BLaER1 treated with 17β-estradiol and CSF1 and Interleukin-3, amounts not matched to agents 10 nM and 100 nM (cell line): ENCODE measurements at regions not wholly inside any gene's neighbourhood (a gene's known extent, or its start where the extent isn't known, plus 50 kb on each side); places are given as distances from the start of the nearest gene placed in this dataset.

Source experiments
- H3K27ac ChIP-seq, 11 experiments: shearing (Covaris generic); formaldehyde crosslinking; 2 replicates each; pipeline ENCODE4 v1.8.1; 2022
- H3K27me3 ChIP-seq, 11 experiments: shearing (Covaris generic); formaldehyde crosslinking; 2 replicates each; pipeline ENCODE4 v1.8.1; 2022
- H3K36me3 ChIP-seq, 11 experiments: shearing (Covaris generic); formaldehyde crosslinking; 2 replicates each; pipeline ENCODE4 v1.8.1; 2022
- H3K4me1 ChIP-seq, 10 experiments: shearing (Covaris generic); formaldehyde crosslinking; 2 replicates each; pipeline ENCODE4 v1.8.1; 2022
- H3K4me2 ChIP-seq, 11 experiments: shearing (Covaris generic); formaldehyde crosslinking; 2 replicates each; pipeline ENCODE4 v1.8.1; 2022
- H3K4me3 ChIP-seq, 10 experiments: shearing (Covaris generic); formaldehyde crosslinking; 2 replicates each; pipeline ENCODE4 v1.8.1; 2022
- H3K9ac ChIP-seq, 11 experiments: shearing (Covaris generic); formaldehyde crosslinking; 2 replicates each; pipeline ENCODE4 v1.8.1; 2022
- H3K9me3 ChIP-seq, 11 experiments: shearing (Covaris generic); formaldehyde crosslinking; replicated peaks in 1 of 11; 2 replicates each; pipeline ENCODE4 v1.8.1; 2022
- H4K20me1 ChIP-seq, 11 experiments: shearing (Covaris generic); formaldehyde crosslinking; 2 replicates each; pipeline ENCODE4 v1.8.1; 2022
- Cebpa-rat ChIP-seq, 11 experiments: shearing (Covaris generic); IDR thresholded peaks; 2 replicates each; pipeline ENCODE4 v1.8.1; 2022

GRCh38 chr11:86155200-86155844 lies 86.4 kb upstream of the PICALM start:
- Histone ChIP-seq H3K9me3 (no peaks in the 10 kb centered on the region), H3K4me3 (no peak overlapping the region), H3K36me3 (no peaks in the 10 kb centered on the region), H3K4me2 (peak overlapping the region in 2 of 11 experiments; percentile 84 to 88; a peak in 2 of 22 replicates), H3K4me1 (peaks cover 24 to 82% (median 49%) of the 10 kb centered on the region in 10 experiments), H4K20me1 (no peaks in the 10 kb centered on the region), H3K27ac (no peak overlapping the region), H3K27me3 (no peaks in the 10 kb centered on the region), H3K9ac (no peak overlapping the region)
- no peak for TF ChIP-seq Cebpa-rat (IDR thresholded peaks at IDR 0.05)

- no peaks in the 10 kb centered on the region for H3K9me3 ChIP-seq
- TF ChIP-seq Cebpa-rat (IDR thresholded peaks at IDR 0.05): no peak
- H3K27ac ChIP-seq: no peak overlapping the region
- H3K4me2 ChIP-seq: no peak overlapping the region
- H3K9ac ChIP-seq: no peak overlapping the region
- H3K4me3 ChIP-seq: no peak overlapping the region
- no peaks in the 10 kb centered on the region for H3K27me3 ChIP-seq
- no peaks in the 10 kb centered on the region for H4K20me1 ChIP-seq
- no peaks in the 10 kb centered on the region for H3K36me3 ChIP-seq
- H3K4me1 ChIP-seq: peaks cover 15 to 67% (median 40%) of the 10 kb centered on the region in 10 experiments
These were observed 84.6 kb upstream of the PICALM start for GRCh38 chr11:86153439-86153838.

DNA sequence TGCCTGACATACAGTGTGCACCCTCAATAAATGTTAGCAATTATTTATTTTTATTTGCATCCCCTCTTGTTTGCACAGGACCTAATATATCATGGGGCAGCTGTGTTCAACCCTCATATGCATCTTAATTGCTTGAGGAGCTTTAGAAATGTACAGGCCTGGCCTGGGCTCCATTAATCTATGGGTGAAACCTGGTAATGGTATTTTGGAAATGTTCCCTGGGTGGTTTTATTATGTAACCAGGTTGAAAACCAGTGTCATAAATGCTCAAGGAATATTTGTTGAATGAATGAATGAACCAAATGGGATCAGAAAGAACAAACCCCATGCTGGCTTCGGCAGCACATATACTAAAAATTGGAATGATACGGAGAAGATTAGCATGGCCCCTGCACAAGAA lies 84.0 kb upstream of the PICALM start:
- Histone ChIP-seq H3K27ac (no peak overlapping the region), H3K4me1 (peaks cover 15 to 62% (median 40%) of the 10 kb centered on the region in 10 experiments), H3K36me3 (no peaks in the 10 kb centered on the region), H3K27me3 (no peaks in the 10 kb centered on the region), H3K9me3 (no peaks in the 10 kb centered on the region), H3K4me2 (peak overlapping the region in 6 of 11 experiments; percentile 64 to 86 (median 80); a peak in 11 of 22 replicates), H3K4me3 (no peak overlapping the region), H4K20me1 (no peaks in the 10 kb centered on the region), H3K9ac (no peak overlapping the region)
- TF ChIP-seq Cebpa-rat (IDR thresholded peaks at IDR 0.05): no peak

- H3K9me3 ChIP-seq: no peaks in the 10 kb centered on the region
- peak overlapping the region in 9 of 11 experiments; percentile 1 to 65 (median 56); a peak in 15 of 22 replicates for H3K27ac ChIP-seq
- H3K9ac ChIP-seq: peak overlapping the region in 6 of 11 experiments; percentile 0 to 53 (median 28); a peak in 9 of 22 replicates
- H3K36me3 ChIP-seq: no peaks in the 10 kb centered on the region
- H3K27me3 ChIP-seq: no peaks in the 10 kb centered on the region
- peaks cover 15 to 55% (median 39%) of the 10 kb centered on the region in 10 experiments for H3K4me1 ChIP-seq
- H3K4me2 ChIP-seq: peak overlapping the region; percentile 47 to 86 (median 76)
- peak overlapping the region in 2 of 10 experiments; percentile 10 to 29; a peak in 1 of 20 replicates for H3K4me3 ChIP-seq
- no peak for TF ChIP-seq Cebpa-rat (IDR thresholded peaks at IDR 0.05)
- no peaks in the 10 kb centered on the region for H4K20me1 ChIP-seq
These were observed 83.3 kb upstream of the PICALM start for GRCh38 chr11:86152006-86152862.

GRCh38 chr11:86151174-86152005 lies 82.5 kb upstream of the PICALM start:
- Histone ChIP-seq H4K20me1 (no peaks in the 10 kb centered on the region), H3K27ac (peak overlapping the region in 9 of 11 experiments; percentile 1 to 65 (median 56); a peak in 16 of 22 replicates), H3K4me3 (peak overlapping the region in 2 of 10 experiments; percentile 10 to 29; a peak in 1 of 20 replicates), H3K4me1 (peaks cover 15 to 52% (median 31%) of the 10 kb centered on the region in 10 experiments), H3K36me3 (no peaks in the 10 kb centered on the region), H3K9me3 (no peaks in the 10 kb centered on the region), H3K27me3 (no peaks in the 10 kb centered on the region), H3K9ac (peak overlapping the region in 6 of 11 experiments; percentile 0 to 53 (median 28); a peak in 10 of 22 replicates), H3K4me2 (peak overlapping the region; percentile 47 to 86 (median 76))
- TF ChIP-seq Cebpa-rat (IDR thresholded peaks at IDR 0.05): no peak

DNA sequence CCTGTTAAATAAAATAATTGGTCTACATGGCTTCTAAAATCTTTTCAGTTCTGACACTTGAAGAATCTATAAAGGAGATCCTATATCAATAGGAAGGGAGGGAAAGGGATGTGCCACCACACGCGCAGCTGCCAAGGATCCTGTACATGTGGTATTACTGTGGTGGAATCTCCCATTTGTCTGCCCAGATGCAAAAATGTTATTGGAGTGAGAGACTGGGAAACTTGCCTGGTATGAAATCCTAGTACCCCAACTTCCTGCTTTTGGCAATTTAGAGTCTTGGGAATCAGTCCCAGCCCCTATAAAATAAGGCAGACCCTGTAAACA lies 81.9 kb upstream of the PICALM start:
- TF ChIP-seq Cebpa-rat (IDR thresholded peaks at IDR 0.05): no peak
- Histone ChIP-seq H3K9me3 (no peaks in the 10 kb centered on the region), H3K9ac (peak overlapping the region in 4 of 11 experiments; percentile 9 to 53 (median 48); a peak in 6 of 22 replicates), H3K4me2 (peak overlapping the region; percentile 47 to 86 (median 76); a peak in 20 of 22 replicates), H3K27ac (peak overlapping the region in 9 of 11 experiments; percentile 1 to 65 (median 56); a peak in 15 of 22 replicates), H3K4me1 (peaks cover 15 to 50% (median 26%) of the 10 kb centered on the region in 10 experiments), H4K20me1 (no peaks in the 10 kb centered on the region), H3K4me3 (no peak overlapping the region), H3K36me3 (no peaks in the 10 kb centered on the region), H3K27me3 (no peaks in the 10 kb centered on the region)

- H3K4me3 ChIP-seq: no peak overlapping the region
- H3K27ac ChIP-seq: no peak overlapping the region
- H3K9ac ChIP-seq: no peak overlapping the region
- H3K27me3 ChIP-seq: no peaks in the 10 kb centered on the region
- H3K36me3 ChIP-seq: no peaks in the 10 kb centered on the region
- no peaks in the 10 kb centered on the region for H3K9me3 ChIP-seq
- H4K20me1 ChIP-seq: no peaks in the 10 kb centered on the region
- H3K4me2 ChIP-seq: no peak overlapping the region; a peak in 1 of 22 replicates
- TF ChIP-seq Cebpa-rat (IDR thresholded peaks at IDR 0.05): no peak
- H3K4me1 ChIP-seq: peaks cover 15 to 50% (median 27%) of the 10 kb centered on the region in 10 experiments
These were observed 80.9 kb upstream of the PICALM start for GRCh38 chr11:86149792-86150191.

- Histone ChIP-seq H3K4me1 (peaks cover 15 to 64% (median 38%) of the 10 kb centered on the region in 10 experiments), H4K20me1 (no peaks in the 10 kb centered on the region), H3K4me2 (no peak overlapping the region)
These were observed 79.5 kb upstream of the PICALM start for GRCh38 chr11:86148345-86148747.

More at GRCh38 chr11:86148345-86148747, 79.5 kb upstream of the PICALM start:
- Histone ChIP-seq H3K4me3 (no peak overlapping the region), H3K36me3 (no peaks in the 10 kb centered on the region), H3K9ac (no peak overlapping the region), H3K9me3 (no peaks in the 10 kb centered on the region), H3K27ac (no peak overlapping the region), H3K27me3 (no peaks in the 10 kb centered on the region)
- no peak for TF ChIP-seq Cebpa-rat (IDR thresholded peaks at IDR 0.05)
